ENCODE measurements at regions not wholly inside any gene's neighbourhood (a gene's known extent, or its start where the extent isn't known, plus 50 kb on each side); places are given as distances from the start of the nearest gene placed in this dataset.

GRCh38 chr2:192741889-192742288 is 547.2 kb upstream of the TMEFF2 start:
- H2AFZ ChIP-seq (ENCODE audit: low read depth, low read length), result no peak overlapping the region
- no peaks in the 10 kb centered on the region for H3K36me3 ChIP-seq (ENCODE audit: insufficient read depth, low read length)

GRCh38 chr2:192735447-192735846 is 540.7 kb upstream of the TMEFF2 start:
- no peak for FAIRE-seq
- H3K4me1 Mint-ChIP-seq (ENCODE audit: low read depth, unreplicated experiment), result no peaks in the 10 kb centered on the region
- DNase-seq (ENCODE audit: low read depth), result no peak
- Histone ChIP-seq H3K9ac (ENCODE audit: low read length) (no peak overlapping the region), H3K27me3 (ENCODE audit: insufficient read depth, low read length) (no peaks in the 10 kb centered on the region), H3K4me3 (ENCODE audit: insufficient read depth, low read depth, low read length) (no peak overlapping the region), H3K4me2 (ENCODE audit: low read length) (no peak overlapping the region), H3K27ac (ENCODE audit: low read depth, low read length) (no peak overlapping the region), H2AFZ (ENCODE audit: low read depth, low read length) (no peak overlapping the region), H3K4me1 (ENCODE audit: insufficient read depth, low read length) (no peaks in the 10 kb centered on the region), H3K79me2 (ENCODE audit: insufficient read depth, low read length) (no peaks in the 10 kb centered on the region), H3K36me3 (ENCODE audit: insufficient read depth, low read length) (no peaks in the 10 kb centered on the region), H4K20me1 (ENCODE audit: insufficient read depth, low read length) (no peaks in the 10 kb centered on the region), H3K9me3 (ENCODE audit: insufficient read depth, low read depth, low read length) (no peaks in the 10 kb centered on the region)
- H3K27ac Mint-ChIP-seq (ENCODE audit: unreplicated experiment), result no peak overlapping the region
- no peaks in the 10 kb centered on the region for H3K36me3 Mint-ChIP-seq (ENCODE audit: low read depth, unreplicated experiment)
- no peaks in the 10 kb centered on the region for H3K27me3 Mint-ChIP-seq (ENCODE audit: low read depth, unreplicated experiment)
- H3K9me3 Mint-ChIP-seq (ENCODE audit: unreplicated experiment), result no peaks in the 10 kb centered on the region
- no peak for TF ChIP-seq CTCF (IDR thresholded peaks at IDR 0.05; ENCODE audit: insufficient read depth, low read depth, low read length)
- H3K4me3 Mint-ChIP-seq (ENCODE audit: unreplicated experiment), result no peak overlapping the region

More at GRCh38 chr2:192741889-192742288, 547.2 kb upstream of the TMEFF2 start:
- Histone ChIP-seq H3K9me3 (ENCODE audit: insufficient read depth, low read depth, low read length) (no peaks in the 10 kb centered on the region), H3K9ac (ENCODE audit: low read length) (no peak overlapping the region), H3K4me1 (ENCODE audit: insufficient read depth, low read length) (no peaks in the 10 kb centered on the region), H3K27ac (ENCODE audit: low read depth, low read length) (no peak overlapping the region), H3K4me3 (ENCODE audit: insufficient read depth, low read depth, low read length) (no peak overlapping the region), H3K27me3 (ENCODE audit: insufficient read depth, low read length) (no peaks in the 10 kb centered on the region), H3K4me2 (ENCODE audit: low read length) (no peak overlapping the region), H3K79me2 (ENCODE audit: insufficient read depth, low read length) (no peaks in the 10 kb centered on the region), H4K20me1 (ENCODE audit: insufficient read depth, low read length) (no peaks in the 10 kb centered on the region)
- Mint-ChIP-seq H3K27ac (ENCODE audit: unreplicated experiment) (no peak overlapping the region), H3K36me3 (ENCODE audit: low read depth, unreplicated experiment) (no peaks in the 10 kb centered on the region), H3K27me3 (ENCODE audit: low read depth, unreplicated experiment) (no peaks in the 10 kb centered on the region), H3K4me3 (ENCODE audit: unreplicated experiment) (no peak overlapping the region), H3K4me1 (ENCODE audit: low read depth, unreplicated experiment) (no peaks in the 10 kb centered on the region), H3K9me3 (ENCODE audit: unreplicated experiment) (no peaks in the 10 kb centered on the region)
- FAIRE-seq (no peak), DNase-seq (ENCODE audit: low read depth) (no peak)
- TF ChIP-seq CTCF (IDR thresholded peaks at IDR 0.05; ENCODE audit: insufficient read depth, low read depth, low read length), result no peak
- TF ChIP-seq EZH2 (IDR thresholded peaks at IDR 0.05; ENCODE audit: insufficient read depth, low read length), result no peak

- Histone ChIP-seq H3K9ac (ENCODE audit: low read length) (no peak overlapping the region), H3K27ac (ENCODE audit: low read depth, low read length) (no peak overlapping the region), H3K36me3 (ENCODE audit: insufficient read depth, low read length) (no peaks in the 10 kb centered on the region), H3K4me1 (ENCODE audit: insufficient read depth, low read length) (no peaks in the 10 kb centered on the region), H3K4me3 (ENCODE audit: insufficient read depth, low read depth, low read length) (no peak overlapping the region), H4K20me1 (ENCODE audit: insufficient read depth, low read length) (no peaks in the 10 kb centered on the region), H3K27me3 (ENCODE audit: insufficient read depth, low read length) (no peaks in the 10 kb centered on the region), H3K79me2 (ENCODE audit: insufficient read depth, low read length) (no peaks in the 10 kb centered on the region), H2AFZ (ENCODE audit: low read depth, low read length) (no peak overlapping the region), H3K9me3 (ENCODE audit: insufficient read depth, low read depth, low read length) (no peaks in the 10 kb centered on the region), H3K4me2 (ENCODE audit: low read length) (no peak overlapping the region)
- H3K27ac Mint-ChIP-seq (ENCODE audit: unreplicated experiment), result no peak overlapping the region
- peaks cover 4% of the 10 kb centered on the region for H3K27me3 Mint-ChIP-seq (ENCODE audit: low read depth, unreplicated experiment)
- no peak for TF ChIP-seq EZH2 (IDR thresholded peaks at IDR 0.05; ENCODE audit: insufficient read depth, low read length)
- no peak for DNase-seq (ENCODE audit: low read depth)
- H3K4me3 Mint-ChIP-seq (ENCODE audit: unreplicated experiment), result no peak overlapping the region
- H3K9me3 Mint-ChIP-seq (ENCODE audit: unreplicated experiment), result no peaks in the 10 kb centered on the region
- no peaks in the 10 kb centered on the region for H3K4me1 Mint-ChIP-seq (ENCODE audit: low read depth, unreplicated experiment)
- no peak for FAIRE-seq
- H3K36me3 Mint-ChIP-seq (ENCODE audit: low read depth, unreplicated experiment), result no peaks in the 10 kb centered on the region
Observed at GRCh38 chr2:192729369-192729768, 534.6 kb upstream of the TMEFF2 start.
